ENCODE measurements at regions not wholly inside any gene's neighbourhood (a gene's known extent, or its start where the extent isn't known, plus 50 kb on each side); places are given as distances from the start of the nearest gene placed in this dataset.

GRCh38 chrX:125266153-125266660, 53.5 kb upstream of the TEX13C start:
- DNase-seq (ENCODE audit: low spot score): no peak
- Histone ChIP-seq H4K20me1 (ENCODE audit: insufficient read depth, poor library complexity, severe bottlenecking) (no peaks in the 10 kb centered on the region), H3K4me1 (ENCODE audit: insufficient read depth) (no peaks in the 10 kb centered on the region), H3K9me3 (ENCODE audit: low read depth) (no peaks in the 10 kb centered on the region), H2AFZ (no peak overlapping the region), H3K27me3 (no peaks in the 10 kb centered on the region), H3K4me2 (no peak overlapping the region), H3K79me2 (no peaks in the 10 kb centered on the region), H3K27ac (no peak overlapping the region), H3K4me3 (no peak overlapping the region), H3K36me3 (replicated peaks; ENCODE audit: insufficient read depth, low read depth) (no peaks in the 10 kb centered on the region), H3K9me2 (replicated peaks; ENCODE audit: insufficient read depth) (no peaks in the 10 kb centered on the region)
- TF ChIP-seq EZH2 (IDR thresholded peaks at IDR 0.05; ENCODE audit: borderline replicate concordance) (no peak), EZH2phosphoT487 (IDR thresholded peaks at IDR 0.05; ENCODE audit: low read depth, severe bottlenecking, unreplicated experiment) (no peak)
- 83% methylated on average over 4 of the region's 4 CpGs for WGBS (ENCODE audit: low lambda C conversion rate, missing lambda C conversion rate)

Measured in hepatocyte (in vitro differentiated cells).